Embryonic facial prominence (tissue), 1 donor: ENCODE measurements at regions not wholly inside any gene's neighbourhood (a gene's known extent, or its start where the extent isn't known, plus 50 kb on each side); places are given as distances from the start of the nearest gene placed in this dataset.

Experiments
- DNase-seq: peaks from one replicate; pipeline ENCODE4 v3.0.0-alpha.2; 2016; ENCODE audit errors: extremely low spot score

DNA sequence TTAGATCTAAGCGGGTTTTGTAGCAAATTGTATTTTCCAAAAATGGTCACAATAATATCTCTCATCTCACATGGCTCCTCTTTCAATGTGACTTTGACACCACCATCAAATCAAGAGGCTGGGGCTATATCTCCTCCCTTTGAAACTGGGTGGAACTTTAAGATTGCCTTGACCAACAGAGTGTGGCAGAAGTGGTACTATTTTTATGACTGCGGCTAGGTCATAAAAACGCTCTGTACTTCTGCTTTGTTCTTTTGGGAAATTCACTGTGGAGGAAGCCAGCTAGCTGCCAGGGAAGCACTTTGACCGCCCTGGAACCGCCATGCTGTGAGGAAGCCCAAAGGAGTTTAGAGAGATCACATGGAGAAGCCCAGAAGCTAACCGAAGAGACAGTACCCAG lies 50.7 kb upstream of the ACOT11 start:
- no peak for DNase-seq

DNA sequence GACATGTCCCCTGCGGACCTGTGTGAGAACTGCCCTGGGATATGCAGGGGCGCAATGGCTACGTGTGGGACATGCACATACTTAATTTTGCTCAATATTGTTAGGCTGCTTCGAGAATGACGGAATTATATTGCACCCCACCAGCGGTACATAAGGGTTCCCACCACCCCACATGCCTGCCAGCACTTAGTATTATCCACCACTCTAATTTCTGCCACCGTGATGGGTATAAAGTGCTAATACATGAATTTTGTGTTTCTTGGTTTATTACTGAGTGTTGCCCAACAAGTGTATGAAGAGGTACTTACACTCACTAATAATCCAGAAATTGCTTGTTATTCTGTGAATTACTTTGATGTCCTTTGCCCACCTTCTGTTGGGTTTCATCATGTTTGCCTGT lies 52.1 kb upstream of the ACOT11 start:
- no peak for DNase-seq

DNA sequence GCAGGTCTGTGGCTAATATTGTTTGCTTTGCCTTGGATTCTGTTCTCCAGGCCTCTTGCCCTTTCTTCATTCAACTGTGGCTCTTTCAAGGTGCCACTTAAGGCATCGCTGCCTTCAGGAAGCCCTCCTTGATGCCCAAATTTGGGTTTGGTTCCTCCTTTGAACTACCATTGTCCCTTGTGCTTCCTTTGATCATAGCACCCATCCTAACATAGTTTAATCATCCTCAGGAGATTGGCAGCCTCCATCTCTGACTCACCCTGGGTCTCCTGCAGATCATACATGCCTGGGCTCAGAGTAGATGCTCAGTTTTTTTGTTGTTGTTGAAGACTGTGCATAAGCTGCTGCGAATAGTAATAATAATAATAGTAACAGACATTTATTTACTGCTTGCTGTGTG lies 54.4 kb upstream of the ACOT11 start:
- DNase-seq = no peak

DNA sequence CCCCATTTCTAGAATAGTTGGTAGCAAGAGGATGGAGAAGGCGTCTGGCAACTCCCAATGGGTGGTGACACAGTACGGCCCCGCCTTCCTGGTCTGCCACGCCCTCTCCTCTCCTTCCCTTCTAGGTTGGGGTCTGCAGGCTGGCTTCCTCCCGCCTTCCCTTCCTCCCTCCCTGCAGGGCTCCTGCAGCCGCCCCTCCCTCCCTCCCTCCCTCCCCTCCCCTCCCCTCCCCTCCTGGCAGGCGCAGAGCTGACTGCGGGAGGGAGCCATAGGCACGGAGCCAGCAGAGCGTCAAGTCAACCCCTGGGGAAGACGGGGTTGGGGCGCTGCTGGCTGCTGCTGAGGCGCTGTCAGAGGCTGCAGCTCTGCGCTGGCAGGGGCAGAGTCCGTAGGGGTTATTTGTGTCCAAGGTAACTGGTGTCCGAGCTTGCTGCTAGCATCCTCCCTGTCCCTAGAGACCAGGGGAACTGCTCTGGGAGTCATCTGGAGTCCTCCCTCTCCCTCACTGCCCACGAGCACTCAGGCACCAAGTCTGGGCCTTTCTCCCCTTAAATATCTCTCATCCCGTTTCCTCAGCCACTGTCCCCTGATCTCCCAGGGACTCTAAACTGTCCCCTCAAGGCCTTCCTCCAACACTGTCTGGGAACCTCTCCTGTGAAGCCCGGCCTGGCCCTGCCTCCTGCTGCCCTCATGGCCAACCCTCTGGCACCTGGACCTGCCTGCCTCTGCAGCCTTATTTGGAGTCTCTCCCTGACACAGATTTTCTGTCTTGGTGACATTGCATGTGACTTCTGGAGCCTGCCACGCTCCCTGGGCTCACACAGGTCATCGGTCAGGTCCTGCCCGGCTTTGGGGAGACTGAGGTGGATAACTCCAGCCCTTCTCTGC lies 57.4 kb upstream of the ACOT11 start:
- peak; percentile 35 for DNase-seq

DNA sequence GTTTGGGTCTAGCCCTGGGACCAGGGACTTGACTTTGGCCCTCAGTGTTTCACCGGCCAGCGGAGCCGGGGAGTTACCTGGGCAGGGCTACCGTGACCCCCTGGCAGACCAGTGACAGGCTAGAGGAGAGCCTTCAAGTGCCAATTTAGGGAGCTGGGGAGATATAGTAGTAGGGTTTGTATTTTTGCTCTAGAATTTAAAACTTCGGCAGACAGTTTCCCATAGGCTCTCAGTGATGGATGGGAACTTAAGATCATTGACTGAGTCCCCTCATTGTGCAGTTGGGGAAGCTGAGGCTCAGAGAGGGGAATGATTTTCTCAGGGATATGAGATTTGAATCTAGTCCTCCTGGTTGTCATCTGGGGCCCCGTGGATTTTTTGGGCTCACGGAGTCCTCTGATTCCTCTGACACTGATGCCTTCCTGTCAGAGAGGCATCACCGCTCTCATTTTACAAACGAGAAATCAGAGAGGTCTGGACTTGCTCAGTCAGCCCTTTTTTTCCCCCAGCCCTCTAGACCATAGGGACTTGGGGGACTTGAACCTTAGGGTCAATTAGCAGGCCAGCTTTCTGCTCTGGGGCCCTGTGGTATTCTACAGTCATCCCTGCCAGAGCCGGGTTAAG lies 58.3 kb upstream of the ACOT11 start:
- DNase-seq = no peak

DNA sequence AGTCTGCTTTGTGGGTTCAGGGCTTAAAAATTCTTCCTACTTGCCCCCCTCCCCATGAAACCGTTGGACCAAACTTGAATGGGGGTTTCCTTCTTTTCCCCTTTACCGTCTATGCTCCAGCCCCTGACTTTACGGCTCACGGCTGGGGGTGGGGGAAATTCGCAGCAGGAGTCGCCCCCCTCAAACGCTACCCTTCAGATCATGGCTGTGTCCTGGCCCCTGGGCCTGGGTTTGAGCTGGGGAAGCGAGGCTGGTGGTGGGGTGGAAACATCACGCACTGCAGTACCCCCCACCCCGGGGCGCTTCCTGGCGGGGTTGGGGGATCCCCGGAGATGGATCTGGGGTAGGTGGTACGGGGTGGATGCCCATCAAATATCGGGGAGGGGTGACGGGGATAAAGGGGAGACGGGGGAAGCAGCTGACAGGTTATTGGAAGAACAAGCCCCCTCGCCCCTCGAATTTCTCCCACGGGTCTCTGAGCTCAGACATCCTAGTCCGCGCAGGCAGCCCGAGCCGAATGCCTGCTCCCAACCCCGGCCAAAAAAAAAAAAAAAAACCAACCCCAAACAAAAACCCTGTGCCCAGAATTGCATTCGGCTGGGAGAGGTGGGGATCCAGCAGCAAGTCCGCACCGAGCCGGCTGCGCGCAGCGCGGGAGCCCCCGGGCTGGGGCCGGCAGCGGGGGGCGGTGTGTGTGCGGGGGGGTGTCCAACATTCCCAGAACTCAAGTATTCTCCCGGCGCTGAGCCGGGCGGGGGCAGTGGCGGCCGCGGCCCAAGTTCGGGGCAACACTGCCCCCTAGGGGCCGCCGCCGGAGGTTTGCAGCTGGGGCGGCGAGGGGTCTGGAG lies 59.0 kb upstream of the ACOT11 start:
- peak; percentile 85 for DNase-seq

DNA sequence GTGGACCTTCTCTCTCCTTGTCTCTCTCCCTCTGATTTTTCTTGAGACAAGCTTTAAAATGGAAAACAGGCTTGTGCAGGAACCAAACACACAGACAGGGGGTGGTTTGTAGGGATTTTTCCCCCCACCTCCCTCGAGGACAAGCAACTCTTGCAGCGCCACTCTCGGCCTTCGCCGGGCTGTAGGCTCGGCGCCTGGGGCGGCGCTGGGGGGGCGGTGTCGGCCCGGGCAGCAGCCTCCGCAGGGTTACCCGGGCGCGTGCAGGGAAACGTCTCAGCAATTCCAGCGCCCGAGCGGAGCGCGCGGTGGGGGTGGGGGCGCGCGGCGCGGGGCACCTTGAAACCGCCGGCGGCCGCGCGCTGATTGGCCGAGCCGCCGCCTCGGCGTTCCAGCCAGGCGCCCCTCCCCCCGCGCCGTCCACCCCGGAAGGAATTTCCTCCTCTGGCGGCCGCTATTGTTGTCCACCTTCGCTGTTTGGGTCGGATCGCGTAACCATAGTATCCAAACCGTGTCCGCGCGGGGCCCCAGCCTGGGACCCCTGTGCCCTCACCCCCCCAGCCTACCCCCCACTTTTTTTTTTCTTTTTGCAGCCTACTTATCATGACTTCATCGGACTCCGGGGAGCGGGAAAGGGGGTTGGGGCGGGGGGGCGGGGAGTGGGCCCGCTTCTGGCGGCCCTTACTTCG lies 59.8 kb upstream of the ACOT11 start:
- peak; percentile 80 for DNase-seq

DNA sequence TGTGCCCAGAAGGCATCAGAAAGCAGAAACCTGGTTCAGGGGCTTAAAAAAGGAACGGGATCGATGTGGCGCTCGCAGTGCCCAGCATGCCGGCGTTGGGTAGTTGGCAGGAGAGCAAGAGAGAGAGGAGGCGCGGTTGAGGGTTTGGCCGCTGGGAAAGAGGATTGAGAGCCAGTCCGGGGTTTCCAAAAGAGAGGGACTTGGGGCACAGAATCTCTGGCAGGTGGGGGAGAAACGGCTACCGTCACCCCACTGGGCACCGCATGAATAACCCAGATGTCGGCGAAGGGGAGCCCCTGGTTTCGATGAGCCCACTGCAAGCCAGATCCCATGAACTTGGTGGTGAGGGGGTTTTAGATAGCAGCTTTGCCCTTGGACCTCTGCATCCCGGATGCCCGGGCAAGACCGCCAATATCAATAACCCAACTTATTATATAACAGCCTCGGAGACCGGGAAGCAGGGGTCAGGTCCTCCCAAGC lies 60.4 kb upstream of the ACOT11 start:
- DNase-seq = no peak

DNA sequence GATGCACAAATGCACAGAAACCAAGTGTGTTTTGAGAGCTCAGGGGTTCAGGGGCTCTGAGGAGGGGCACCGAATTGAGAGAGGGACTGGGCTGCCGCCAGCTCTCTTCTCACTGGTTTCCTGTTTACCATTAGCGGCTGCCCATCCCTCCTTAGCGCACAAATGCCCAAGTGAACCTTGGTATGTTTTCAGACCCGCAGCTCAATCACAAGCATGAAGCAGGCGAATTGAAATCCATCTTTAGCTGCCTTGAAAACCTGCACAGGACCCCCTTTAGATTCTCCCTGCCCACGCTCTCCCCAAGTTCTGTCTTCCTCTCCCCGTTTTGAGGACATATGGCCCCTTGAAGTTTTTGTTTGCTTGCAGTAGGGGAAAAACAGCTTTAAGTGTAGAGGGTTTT lies 61.1 kb upstream of the ACOT11 start:
- DNase-seq = no peak

DNA sequence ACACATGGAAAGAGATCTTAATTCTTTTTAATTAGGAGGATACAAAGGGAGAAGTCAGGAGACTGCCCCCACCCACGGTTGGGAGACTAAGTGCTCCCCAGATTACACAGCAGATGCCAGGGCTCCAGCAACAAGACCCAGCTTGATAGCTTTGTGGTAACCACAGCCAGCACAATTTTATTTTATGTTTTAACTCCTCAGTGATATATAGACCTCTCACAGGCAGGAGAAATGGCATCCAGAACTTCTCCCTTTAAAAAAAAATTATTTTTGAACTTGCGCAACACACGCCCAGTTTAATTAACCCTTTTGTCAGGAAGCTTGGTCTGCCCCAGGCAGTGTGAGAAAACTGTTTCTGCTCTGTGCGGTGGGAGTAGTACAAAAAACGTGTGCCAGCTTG lies 62.6 kb upstream of the ACOT11 start:
- no peak for DNase-seq

DNA sequence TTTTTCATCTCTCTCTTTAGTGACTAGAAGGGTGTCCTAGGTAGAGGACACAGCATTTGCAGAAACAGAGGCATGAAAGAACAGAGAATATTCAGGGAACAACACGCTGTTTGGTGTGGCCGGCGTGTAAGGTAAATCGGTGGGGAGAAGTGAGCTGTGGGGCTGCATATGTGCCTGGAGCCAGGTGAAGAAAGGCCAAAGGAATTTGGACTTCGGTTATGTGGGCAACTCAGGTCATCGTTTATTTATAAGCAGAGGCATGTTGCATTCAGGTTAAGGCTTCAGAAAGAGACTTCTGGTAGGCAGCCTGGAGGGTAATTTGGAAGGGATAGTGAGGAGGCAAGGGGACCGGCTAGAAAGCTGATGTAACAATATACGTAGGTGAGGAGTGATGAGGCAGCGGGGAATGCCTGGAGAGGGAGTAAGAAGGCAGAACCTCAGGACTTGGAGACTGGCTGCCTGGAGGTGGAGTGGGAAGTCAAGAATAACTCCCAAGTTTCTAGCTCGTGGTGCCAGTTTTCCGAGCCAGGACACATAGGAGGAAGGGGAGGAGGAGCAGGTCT lies 64.1 kb upstream of the ACOT11 start:
- peak; percentile 2 for DNase-seq

DNA sequence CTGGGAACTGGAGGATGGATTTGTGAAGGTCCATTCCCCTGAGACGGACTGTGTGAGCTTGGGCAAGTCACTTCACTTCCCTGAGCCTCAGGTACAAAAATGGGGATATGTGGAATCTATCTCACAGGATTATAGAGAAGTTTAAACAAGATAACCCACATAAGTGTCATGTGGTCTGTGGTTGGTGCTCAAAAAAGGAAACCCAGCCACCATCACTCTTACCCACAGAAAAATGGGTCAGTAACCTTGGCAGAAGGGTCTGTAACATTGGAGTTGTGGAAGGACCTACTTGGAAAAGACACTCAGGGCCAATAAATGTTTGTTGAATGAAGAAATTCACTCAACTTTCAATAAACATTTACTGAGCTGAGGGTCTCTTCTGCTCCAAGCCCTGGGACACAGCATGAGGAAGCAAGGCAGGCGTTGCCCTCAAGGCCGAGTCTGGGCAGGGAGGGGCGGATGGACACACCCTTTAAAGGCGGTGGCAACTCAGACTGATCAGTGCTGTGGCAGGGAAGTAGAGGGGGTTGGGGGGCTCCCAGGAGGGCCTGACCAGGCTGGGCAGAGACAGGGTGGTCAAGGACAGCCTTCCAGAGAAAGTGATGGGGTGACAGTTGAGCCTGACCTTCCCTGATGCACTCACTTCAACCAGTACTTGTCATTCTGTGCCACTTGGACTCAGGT lies 66.7 kb upstream of the ACOT11 start:
- no peak for DNase-seq

DNA sequence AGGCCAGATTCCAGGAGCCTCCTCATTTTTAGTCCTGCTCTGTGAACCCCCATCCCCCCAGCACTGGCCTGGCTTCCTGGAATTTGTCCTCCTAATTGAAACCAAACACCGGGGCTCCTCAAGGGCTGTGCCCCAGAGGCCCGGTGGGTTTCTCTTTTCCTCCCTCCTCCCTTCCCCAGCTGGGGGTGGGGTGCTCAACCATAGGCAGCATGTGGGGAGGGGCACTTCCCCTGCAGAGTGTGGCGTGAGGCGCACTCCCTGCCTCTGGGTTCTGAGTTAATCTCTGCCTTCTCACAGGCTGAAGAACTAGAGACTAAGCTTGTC lies 67.5 kb upstream of the ACOT11 start:
- no peak for DNase-seq

DNA sequence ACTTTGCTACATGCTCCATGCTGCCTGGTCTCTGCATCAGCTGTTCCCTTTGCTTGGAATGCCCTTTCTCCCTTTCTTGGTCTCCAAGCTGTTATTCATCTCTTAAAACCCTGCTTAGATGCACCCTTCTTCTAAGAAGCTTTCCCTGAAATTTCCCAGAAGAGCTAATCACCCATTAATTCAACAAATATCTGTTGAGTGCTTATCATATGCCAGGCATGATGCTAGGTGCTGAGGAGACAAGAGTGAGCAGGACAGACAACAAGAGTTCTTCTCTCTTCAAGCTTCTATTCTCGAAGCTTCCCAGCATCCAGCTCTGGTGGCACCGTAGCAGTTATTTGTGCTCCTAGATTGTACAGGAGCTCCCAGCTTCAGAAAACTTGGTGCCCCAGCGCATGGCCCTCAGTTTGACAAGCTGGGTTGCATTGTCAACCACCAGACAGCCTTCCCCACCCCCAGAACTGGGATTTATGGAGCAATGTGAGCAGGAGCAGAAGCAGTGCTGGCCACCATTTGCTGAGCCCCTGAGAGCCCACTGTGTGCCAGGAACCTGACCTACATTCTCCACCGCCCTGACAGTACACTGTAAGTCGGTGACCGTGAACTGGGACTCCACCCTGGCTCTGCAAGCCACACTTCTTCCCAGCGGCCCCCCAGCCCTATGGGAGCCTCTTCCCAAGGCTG lies 68.0 kb upstream of the ACOT11 start:
- no peak for DNase-seq

DNA sequence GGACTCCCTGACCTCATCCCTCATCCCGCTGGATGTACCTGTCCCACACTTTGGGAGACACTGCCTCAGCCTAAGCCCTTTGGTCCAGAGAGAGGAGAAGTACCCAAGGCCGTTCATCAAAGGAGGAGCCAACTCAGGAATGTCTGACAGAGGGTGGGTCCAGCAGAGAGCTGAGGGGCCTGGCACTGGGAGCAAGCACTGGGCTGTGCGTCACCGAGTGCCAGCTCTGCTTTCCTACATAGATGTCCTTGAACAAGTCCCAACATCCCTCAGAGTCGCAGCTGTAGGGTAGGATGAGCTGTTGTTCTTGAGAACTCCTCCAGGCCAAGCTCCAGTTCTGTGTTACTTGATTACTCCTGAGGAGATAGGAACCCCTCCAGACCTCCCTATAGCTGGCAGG lies 68.8 kb upstream of the ACOT11 start:
- no peak for DNase-seq

DNA sequence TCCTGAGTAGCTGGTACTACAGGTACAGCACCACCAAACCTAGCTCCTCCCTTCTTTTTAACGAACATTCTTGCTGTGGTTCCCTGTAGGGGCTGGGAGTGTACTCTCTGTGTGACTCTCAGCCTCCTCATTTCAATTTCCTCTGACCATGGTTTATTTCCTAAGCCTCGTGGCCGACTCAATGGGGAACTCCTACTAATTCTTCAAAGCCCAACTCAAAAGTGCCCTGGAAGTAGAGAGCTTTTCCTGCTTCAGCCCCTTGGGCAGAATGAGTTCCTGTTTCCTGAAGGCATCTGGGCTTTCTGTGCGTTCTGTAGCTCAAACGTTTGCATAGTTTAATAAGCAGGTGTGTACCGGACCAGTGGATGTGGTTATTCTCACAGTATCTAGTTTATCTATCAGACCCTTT lies 70.9 kb upstream of the ACOT11 start:
- DNase-seq = no peak

DNA sequence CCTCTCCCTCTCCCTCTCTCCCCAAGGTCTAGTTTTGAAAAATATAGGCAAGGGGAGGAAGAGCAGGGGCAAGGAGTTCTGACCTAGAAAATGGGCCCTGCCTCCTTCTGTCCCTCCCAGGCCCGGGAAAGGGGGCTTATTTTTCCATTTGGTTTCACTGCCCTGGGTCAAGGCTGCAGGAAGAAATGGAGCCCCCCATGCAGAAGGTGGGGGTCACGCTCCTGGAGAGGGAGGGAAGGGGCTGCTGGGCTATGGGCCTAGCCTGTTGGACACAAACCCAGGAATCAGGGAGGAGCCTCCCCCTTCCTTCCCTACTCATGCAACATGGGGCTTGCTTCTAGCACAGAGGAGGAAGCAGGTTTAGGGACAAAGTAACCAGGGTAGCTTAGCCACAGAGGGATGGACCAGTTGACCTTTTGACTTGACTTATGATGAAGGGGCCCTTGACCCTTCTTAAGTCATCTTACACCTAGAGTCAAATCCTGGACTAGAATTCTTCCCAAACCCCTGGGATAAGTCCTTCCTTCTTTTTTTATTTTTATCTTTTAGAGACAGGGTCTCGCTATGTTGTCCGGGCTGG lies 70.4 kb upstream of the SSBP3 start:
- DNase-seq = no peak

DNA sequence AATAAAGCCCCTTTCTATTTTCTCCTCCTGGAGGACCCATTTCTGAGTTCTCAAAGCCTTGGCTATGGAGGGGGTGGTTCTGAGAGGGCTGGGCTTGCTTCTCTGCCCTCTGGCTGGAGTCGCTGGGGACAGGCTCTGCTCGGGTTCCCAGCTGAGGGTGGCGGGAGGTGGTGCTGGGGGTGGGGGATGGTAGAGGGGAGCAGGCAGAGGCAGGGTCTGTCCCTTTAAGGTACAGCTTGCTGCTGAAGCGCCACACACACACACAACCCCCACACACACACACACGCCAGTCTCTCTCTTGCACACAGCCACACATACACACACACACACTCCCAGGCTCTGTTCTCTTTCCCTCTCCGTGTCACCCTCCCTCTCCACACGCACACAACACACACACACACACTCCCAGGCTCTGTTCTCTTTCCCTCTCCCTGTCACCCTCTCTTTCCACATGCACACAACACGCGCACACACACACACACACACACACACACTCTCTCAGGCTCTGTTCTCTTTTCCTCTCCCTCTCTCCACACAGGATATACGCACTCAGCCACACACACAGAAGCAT lies 69.8 kb upstream of the SSBP3 start:
- peak; percentile 76 for DNase-seq

DNA sequence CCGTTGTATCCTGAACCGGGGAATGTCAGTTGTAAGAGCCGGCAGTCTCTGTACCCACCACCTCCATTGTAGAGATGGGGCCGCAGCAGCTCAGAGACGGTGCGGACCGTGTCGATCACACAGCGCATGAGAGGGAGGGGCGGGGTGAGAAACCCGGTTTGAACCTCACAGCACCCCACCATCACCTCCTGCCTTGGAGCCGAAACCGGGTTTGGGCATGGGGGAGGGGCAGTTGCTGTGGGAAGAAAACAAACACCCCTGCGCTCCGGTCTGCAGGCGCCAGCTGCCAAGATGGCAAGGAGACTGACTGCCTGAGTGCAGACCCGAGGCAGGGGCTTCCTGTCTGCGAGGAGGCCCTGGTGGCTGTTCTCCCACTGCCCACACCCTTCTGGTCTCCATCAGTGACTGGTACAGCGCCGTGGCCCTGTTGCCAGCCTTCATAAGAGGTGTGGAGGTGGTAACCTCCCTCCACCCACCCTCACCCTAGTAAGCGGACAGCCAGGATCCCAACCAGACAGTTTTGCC lies 69.2 kb upstream of the SSBP3 start:
- DNase-seq = no peak
